SU-DHL-6 (cell line): ENCODE measurements at regions not wholly inside any gene's neighbourhood (a gene's known extent, or its start where the extent isn't known, plus 50 kb on each side); places are given as distances from the start of the nearest gene placed in this dataset.
"Not testable (repeated sequence)": the region's sequence is repeated elsewhere in the genome, so short reads cannot be mapped to it uniquely, and the experiment has no call there.

Experiments used
- EZH2phosphoT487 ChIP-seq: fragments of 200-600 bp; sonication (generic), shearing (Covaris generic); conservative IDR thresholded peaks from 2 replicates; pipeline ENCODE4 v1.6.1; 2018; ENCODE audit warnings: mild to moderate bottlenecking, antibody characterized with exemption, low read length, moderate library complexity, mixed read lengths
- TF ChIP-seq, protein P1 (sequence below): fragments of 200-600 bp; sonication (generic); IDR thresholded peaks from one replicate; pipeline ENCODE4 v1.5.1; 2017; ENCODE audit warnings: antibody characterized with exemption, mild to moderate bottlenecking, low read length, moderate library complexity; ENCODE audit not compliant: insufficient read depth, poor library complexity, severe bottlenecking

DNA sequence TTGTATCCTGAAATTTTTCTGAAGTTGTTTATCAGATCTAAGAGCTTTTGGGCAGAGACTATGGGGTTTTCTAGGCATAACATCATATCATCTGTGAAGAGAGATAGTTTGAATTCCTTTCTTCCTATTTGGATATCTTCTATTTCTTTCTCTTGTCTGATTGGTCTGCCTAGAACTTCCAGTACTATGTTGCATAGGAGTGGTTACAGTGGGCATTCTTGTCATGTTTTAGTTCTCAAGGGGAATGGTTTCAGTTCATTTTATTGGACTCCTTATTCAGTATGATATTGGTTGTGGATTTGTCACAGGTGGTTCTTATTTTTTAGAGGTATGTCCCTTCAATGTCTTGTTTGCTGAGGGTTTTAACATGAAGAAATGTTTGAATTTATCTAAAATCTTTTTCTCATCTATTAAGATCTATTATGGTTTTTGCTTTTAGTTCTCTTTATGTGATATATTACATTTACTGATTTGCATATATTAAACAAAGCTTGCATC is 286.6 kb upstream of the C1QTNF3 start:
- TF ChIP-seq, protein P1, sequence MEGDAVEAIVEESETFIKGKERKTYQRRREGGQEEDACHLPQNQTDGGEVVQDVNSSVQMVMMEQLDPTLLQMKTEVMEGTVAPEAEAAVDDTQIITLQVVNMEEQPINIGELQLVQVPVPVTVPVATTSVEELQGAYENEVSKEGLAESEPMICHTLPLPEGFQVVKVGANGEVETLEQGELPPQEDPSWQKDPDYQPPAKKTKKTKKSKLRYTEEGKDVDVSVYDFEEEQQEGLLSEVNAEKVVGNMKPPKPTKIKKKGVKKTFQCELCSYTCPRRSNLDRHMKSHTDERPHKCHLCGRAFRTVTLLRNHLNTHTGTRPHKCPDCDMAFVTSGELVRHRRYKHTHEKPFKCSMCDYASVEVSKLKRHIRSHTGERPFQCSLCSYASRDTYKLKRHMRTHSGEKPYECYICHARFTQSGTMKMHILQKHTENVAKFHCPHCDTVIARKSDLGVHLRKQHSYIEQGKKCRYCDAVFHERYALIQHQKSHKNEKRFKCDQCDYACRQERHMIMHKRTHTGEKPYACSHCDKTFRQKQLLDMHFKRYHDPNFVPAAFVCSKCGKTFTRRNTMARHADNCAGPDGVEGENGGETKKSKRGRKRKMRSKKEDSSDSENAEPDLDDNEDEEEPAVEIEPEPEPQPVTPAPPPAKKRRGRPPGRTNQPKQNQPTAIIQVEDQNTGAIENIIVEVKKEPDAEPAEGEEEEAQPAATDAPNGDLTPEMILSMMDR = not testable (repeated sequence)
- TF ChIP-seq EZH2phosphoT487 = not testable (repeated sequence)
